GM23338 (cell line): ENCODE measurements at regions not wholly inside any gene's neighbourhood (a gene's known extent, or its start where the extent isn't known, plus 50 kb on each side); places are given as distances from the start of the nearest gene placed in this dataset.

Experiments used
- CTCF ChIP-seq, 2 experiments: fragments of 200-600 bp in 1 of 2; sonication (generic) in 1 of 2; conservative IDR thresholded peaks; 2 replicates each; pipeline versions ENCODE4 v1.5.1 to v1.6.1; 2016 to 2017; ENCODE audit warnings: antibody characterized with exemption in 2 of 2, low read depth in 2 of 2, mild to moderate bottlenecking in 2 of 2, moderate library complexity in 1 of 2
- ETS1 ChIP-seq: IDR thresholded peaks from 2 replicates; pipeline ENCODE4 v1.6.1; 2016; ENCODE audit warnings: antibody characterized with exemption
- EZH2 ChIP-seq: fragments of 200-600 bp; sonication (generic); IDR thresholded peaks from one replicate; pipeline ENCODE4 v1.8.0; 2017; ENCODE audit warnings: antibody characterized with exemption, mild to moderate bottlenecking, low read depth; ENCODE audit not compliant: unreplicated experiment
- POLR2AphosphoS5 ChIP-seq: IDR thresholded peaks from 2 replicates; pipeline ENCODE4 v1.6.1; 2016; ENCODE audit warnings: antibody characterized with exemption, low read depth
- REST ChIP-seq: IDR thresholded peaks from one replicate; pipeline ENCODE4 v1.6.1; 2018; ENCODE audit warnings: antibody characterized with exemption; ENCODE audit not compliant: unreplicated experiment
- ZNF331 ChIP-seq: fragments of 250-450 bp; sonication (Bioruptor Pico); IDR thresholded peaks from 2 replicates; pipeline ENCODE4 v1.5.0; 2020; ENCODE audit warnings: low read depth, mild to moderate bottlenecking, moderate library complexity

GRCh38 chr3:64450396-64450956, 225.2 kb upstream of the PRICKLE2 start:
- TF ChIP-seq ZNF331 (CRISPR knock-in tag) (no peak), ETS1 (no peak), CTCF (conservative IDR thresholded peaks at IDR 0.05; ENCODE audit: low read depth in 2 of 2) (no peak), EZH2 (no peak), REST (no peak), POLR2AphosphoS5 (no peak)
